A673 (cell line): ENCODE measurements at regions not wholly inside any gene's neighbourhood (a gene's known extent, or its start where the extent isn't known, plus 50 kb on each side); places are given as distances from the start of the nearest gene placed in this dataset.
A peak's percentile ranks its signal among the peaks of the same experiment; 100 is the strongest.

Source experiments
- BruUV-seq: library from RNA; stranded (reverse); fragments of 400-500 nt; replicated peaks from 2 replicates; lab custom pipeline; 2021; lab: Mats Ljungman, UMichigan
- CTCF ChIA-PET: fragments of 300-600 bp; sonication (Branson Sonifier 250); formaldehyde crosslinking; loops from one replicate; lab custom pipeline; 2022; ENCODE audit warnings: antibody characterized with exemption; lab: Charles Lee
- POLR2A ChIA-PET: fragments of 300-600 bp; sonication (Branson Sonifier 250); formaldehyde crosslinking; loops from one replicate; lab custom pipeline; 2022; ENCODE audit warnings: antibody characterized with exemption; ENCODE audit not compliant: low non-redundant PET; lab: Charles Lee
- DNase-seq: peaks from one replicate; pipeline ENCODE4 v3.0.0-alpha.2; 2015; ENCODE audit warnings: low spot score
- H3K27ac ChIP-seq: fragments of 200-600 bp; sonication (generic); 2 replicates; pipeline ENCODE4 v1.5.1; 2016; ENCODE audit warnings: mixed run types, low read depth, mild to moderate bottlenecking, mixed read lengths, antibody characterized with exemption, low read length; ENCODE audit not compliant: poor library complexity, severe bottlenecking
- H3K27me3 ChIP-seq: fragments of 200-600 bp; sonication (generic); replicated peaks from 2 replicates; pipeline ENCODE4 v1.6.1; 2017; ENCODE audit warnings: mixed run types, low read depth, mild to moderate bottlenecking, mixed read lengths, antibody characterized with exemption, low read length; ENCODE audit not compliant: insufficient read depth, poor library complexity
- H3K36me3 ChIP-seq: fragments of 200-600 bp; sonication (generic); 2 replicates; pipeline ENCODE4 v1.6.1; 2016; ENCODE audit warnings: mixed run types, mild to moderate bottlenecking, mixed read lengths, antibody characterized with exemption, low read length; ENCODE audit not compliant: insufficient read depth, poor library complexity, severe bottlenecking
- H3K4me1 ChIP-seq: fragments of 200-600 bp; sonication (generic); 2 replicates; pipeline ENCODE4 v1.6.1; 2017; ENCODE audit warnings: mixed run types, mild to moderate bottlenecking, mixed read lengths, antibody characterized with exemption, low read length; ENCODE audit not compliant: insufficient read depth, poor library complexity, severe bottlenecking
- H3K4me3 ChIP-seq: fragments of 200-600 bp; sonication (generic); 2 replicates; pipeline ENCODE4 v1.5.1; 2016; ENCODE audit warnings: low read depth, mixed run types, mild to moderate bottlenecking, mixed read lengths, low read length; ENCODE audit not compliant: poor library complexity, severe bottlenecking
- H3K9me3 ChIP-seq: fragments of 200-600 bp; sonication (generic); 2 replicates; pipeline ENCODE4 v1.6.1; 2016; ENCODE audit warnings: mixed run types, low read depth, mild to moderate bottlenecking, mixed read lengths, antibody characterized with exemption, low read length; ENCODE audit not compliant: poor library complexity, severe bottlenecking
- CTCF ChIP-seq: fragments of 300-800, 200-600 bp; sonication (generic); conservative IDR thresholded peaks from 2 replicates; pipeline ENCODE4 v1.5.1; 2017; ENCODE audit warnings: low read depth, mild to moderate bottlenecking, antibody characterized with exemption, low read length, moderate library complexity, mixed read lengths
- EZH2 ChIP-seq: fragments of 200-600 bp; sonication (generic); IDR thresholded peaks from 2 replicates; pipeline ENCODE4 v1.6.1; 2017; ENCODE audit warnings: borderline replicate concordance, low read depth, mild to moderate bottlenecking, mixed read lengths, antibody characterized with exemption, low read length; ENCODE audit not compliant: poor library complexity, severe bottlenecking
- intact Hi-C: fragments of 100-400 bp; cut with micrococcal nuclease; formaldehyde crosslinking; loops from one replicate; pipeline ENCODE4 v1.10.0; 2022; ENCODE audit not compliant: unreplicated experiment

DNA sequence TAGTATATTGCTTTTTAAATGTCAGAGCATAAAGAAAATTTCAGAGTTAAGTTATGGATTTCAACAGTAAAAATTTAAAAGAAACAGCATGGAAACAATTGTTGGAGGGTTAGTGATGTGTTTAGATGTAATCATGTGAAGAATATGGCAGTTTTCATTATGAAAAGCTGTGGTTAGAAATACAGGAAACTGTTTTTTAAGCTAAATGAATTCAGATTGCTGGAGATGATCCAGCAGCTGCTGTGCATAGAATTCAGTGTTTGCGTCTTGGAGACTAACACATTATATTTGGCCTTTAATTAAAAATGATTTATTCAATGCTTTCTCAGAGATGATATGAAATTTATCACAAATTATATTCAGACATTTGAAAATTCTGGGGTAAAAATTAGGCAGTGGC is 273.6 kb upstream of the LRRC7 start:
- no TSS peak for BruUV-seq
- H3K4me1 ChIP-seq: no peaks in the 10 kb centered on the region
- TF ChIP-seq CTCF (no peak), EZH2 (no peak)
- no peak overlapping the region for H3K4me3 ChIP-seq
- H3K9me3 ChIP-seq: no peaks in the 10 kb centered on the region
- H3K27me3 ChIP-seq: no peaks in the 10 kb centered on the region
- ChIA-PET CTCF (no interaction called here), POLR2A (no interaction called here)
- DNase-seq: peak; percentile 17
- no peaks in the 10 kb centered on the region for H3K36me3 ChIP-seq
- no peak overlapping the region for H3K27ac ChIP-seq
- intact Hi-C loops: no loop called here

DNA sequence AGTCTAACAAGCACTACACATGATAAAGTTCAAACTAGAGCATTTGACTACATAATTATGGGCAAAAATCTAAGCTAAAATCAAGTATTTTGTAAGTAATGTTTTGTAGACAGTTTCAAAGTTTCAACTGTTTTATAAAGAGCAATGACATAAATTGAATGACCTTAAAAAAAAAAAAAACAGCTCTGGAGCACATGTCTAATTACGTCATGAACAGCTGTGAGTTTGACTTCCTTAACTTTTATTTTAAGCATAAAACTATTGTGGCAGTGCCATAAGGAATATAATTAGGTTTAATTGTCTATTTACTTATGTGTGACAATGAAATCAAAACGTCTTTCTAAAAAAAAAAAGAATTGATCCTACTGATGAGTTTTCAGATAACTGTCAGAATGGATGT is 272.5 kb upstream of the LRRC7 start:
- CTCF ChIA-PET: no interaction called here

GRCh38 chr1:69305621-69306020 is 262.1 kb upstream of the LRRC7 start:
- BruUV-seq: no TSS peak
- Histone ChIP-seq H3K27me3 (no peaks in the 10 kb centered on the region), H3K4me1 (no peaks in the 10 kb centered on the region), H3K4me3 (no peak overlapping the region), H3K9me3 (no peaks in the 10 kb centered on the region), H3K36me3 (no peaks in the 10 kb centered on the region), H3K27ac (no peak overlapping the region)
- ChIA-PET CTCF (no interaction called here), POLR2A (no interaction called here)
- TF ChIP-seq CTCF (0 out of 2 replicates have a peak, but pooled peaks have one; percentile 33), EZH2 (no peak)
- intact Hi-C loops: no loop called here
- DNase-seq: peak; percentile 20

More for the DNA sequence above, 272.5 kb upstream of the LRRC7 start:
- Histone ChIP-seq H3K4me1 (no peaks in the 10 kb centered on the region), H3K27ac (no peak overlapping the region), H3K4me3 (no peak overlapping the region), H3K27me3 (no peaks in the 10 kb centered on the region), H3K36me3 (no peaks in the 10 kb centered on the region), H3K9me3 (no peaks in the 10 kb centered on the region)
- POLR2A ChIA-PET: no interaction called here
- intact Hi-C loops: no loop called here
- no peak for DNase-seq
- no TSS peak for BruUV-seq
- TF ChIP-seq EZH2 (no peak), CTCF (no peak)
